Panc1 (cell line): ENCODE measurements at regions not wholly inside any gene's neighbourhood (a gene's known extent, or its start where the extent isn't known, plus 50 kb on each side); places are given as distances from the start of the nearest gene placed in this dataset.

Source experiments
- ATAC-seq: fragments of 200-7000 bp; cut with Tn5 transposase; 2 replicates; pipeline ENCODE4 v1.9.1; 2020; ENCODE audit warnings: mild to moderate bottlenecking, moderate library complexity
- BruUV-seq: library from RNA; stranded (reverse); fragments of 400-500 nt; replicated peaks from 2 replicates; lab custom pipeline; 2021; lab: Mats Ljungman, UMichigan
- CTCF ChIA-PET: fragments of 300-600 bp; sonication (Branson Sonifier 250); formaldehyde crosslinking; loops from one replicate; lab custom pipeline; 2022; ENCODE audit warnings: antibody characterized with exemption; lab: Charles Lee
- POLR2A ChIA-PET: fragments of 300-600 bp; sonication (Branson Sonifier 250); formaldehyde crosslinking; loops from one replicate; lab custom pipeline; 2022; ENCODE audit warnings: antibody characterized with exemption; lab: Charles Lee
- DNase-seq: peaks from one replicate; pipeline ENCODE4 v3.0.0-alpha.2; 2010; ENCODE audit warnings: low read depth, low spot score
- H3K27ac ChIP-seq: 2 replicates; pipeline ENCODE4 v1.5.1; 2011; ENCODE audit warnings: mild to moderate bottlenecking, low read length, inconsistent platforms
- H3K27me3 ChIP-seq: fragments of 200-500 bp; sonication (Bioruptor generic); 2 replicates; pipeline ENCODE4 v1.6.0; 2014; ENCODE audit warnings: low read length, inconsistent platforms; ENCODE audit not compliant: control insufficient read depth, insufficient read depth
- H3K36me3 ChIP-seq: fragments of 200-500 bp; sonication (Bioruptor generic); 2 replicates; pipeline ENCODE4 v1.5.1; 2014; ENCODE audit warnings: inconsistent platforms, mild to moderate bottlenecking, low read length, moderate library complexity; ENCODE audit not compliant: control insufficient read depth, insufficient read depth
- H3K4me1 ChIP-seq: 2 replicates; pipeline ENCODE4 v1.5.1; 2011; ENCODE audit warnings: inconsistent platforms, mild to moderate bottlenecking, low read length, moderate library complexity; ENCODE audit not compliant: control insufficient read depth, insufficient read depth
- H3K4me3 ChIP-seq, 2 experiments: 2 replicates each; pipeline ENCODE4 v1.5.1; 2011 to 2012; ENCODE audit warnings: low read depth in 2 of 2, low read length in 2 of 2, mild to moderate bottlenecking in 2 of 2, inconsistent platforms in 1 of 2, moderate library complexity in 1 of 2
- H3K9me3 ChIP-seq: fragments of 200-500 bp; sonication (Bioruptor generic); 2 replicates; pipeline ENCODE4 v1.5.1; 2014; ENCODE audit warnings: low read depth, mild to moderate bottlenecking, inconsistent platforms, low read length, moderate library complexity; ENCODE audit not compliant: control insufficient read depth, insufficient read depth
- POLR2AphosphoS5 ChIP-seq: IDR thresholded peaks from 2 replicates; pipeline ENCODE4 v1.6.1; 2012; ENCODE audit warnings: mild to moderate bottlenecking, low read depth, low read length, moderate library complexity
- REST ChIP-seq, 2 experiments: IDR thresholded peaks; 2 replicates each; pipeline ENCODE4 v1.6.1; 2011 to 2012; ENCODE audit warnings: low read depth in 2 of 2, control low read depth in 1 of 2, low read length in 1 of 2, mild to moderate bottlenecking in 1 of 2, moderate library complexity in 1 of 2; ENCODE audit not compliant: insufficient read depth in 1 of 2
- SIN3A ChIP-seq: IDR thresholded peaks from 2 replicates; pipeline ENCODE4 v1.6.1; 2012; ENCODE audit warnings: low read depth, mild to moderate bottlenecking, low read length, moderate library complexity, borderline replicate concordance; ENCODE audit not compliant: insufficient read depth
- TCF7L2 ChIP-seq: IDR thresholded peaks from 2 replicates; pipeline ENCODE4 v1.6.1; 2011; ENCODE audit warnings: mild to moderate bottlenecking, low read depth, low read length, inconsistent platforms
- in situ Hi-C: cut with HindIII; loops from 2 replicates; pipeline ENCODE4 v1.10.0; 2016; ENCODE audit warnings: low sequenced_read_pairs, low pct_unique_long_range_greater_than_20kb
- intact Hi-C: fragments of 100-400 bp; cut with micrococcal nuclease; formaldehyde crosslinking; loops from one replicate; pipeline ENCODE4 v1.10.0; 2022; ENCODE audit not compliant: unreplicated experiment
- TF ChIP-seq, protein P1 (sequence below): fragments of 450-650 bp; IDR thresholded peaks from 2 replicates; pipeline ENCODE4 v1.5.1; 2017; ENCODE audit warnings: mild to moderate bottlenecking

- CTCF ChIA-PET, result no interaction called here
- no peak for TF ChIP-seq SIN3A
- TF ChIP-seq REST (IDR thresholded peaks at IDR 0.05; ENCODE audit: insufficient read depth in 1 of 2, low read depth in 2 of 2, low read length in 1 of 2), result no peak
- no peak for TF ChIP-seq POLR2AphosphoS5
- TF ChIP-seq TCF7L2, result no peak
- TF ChIP-seq, protein P1, sequence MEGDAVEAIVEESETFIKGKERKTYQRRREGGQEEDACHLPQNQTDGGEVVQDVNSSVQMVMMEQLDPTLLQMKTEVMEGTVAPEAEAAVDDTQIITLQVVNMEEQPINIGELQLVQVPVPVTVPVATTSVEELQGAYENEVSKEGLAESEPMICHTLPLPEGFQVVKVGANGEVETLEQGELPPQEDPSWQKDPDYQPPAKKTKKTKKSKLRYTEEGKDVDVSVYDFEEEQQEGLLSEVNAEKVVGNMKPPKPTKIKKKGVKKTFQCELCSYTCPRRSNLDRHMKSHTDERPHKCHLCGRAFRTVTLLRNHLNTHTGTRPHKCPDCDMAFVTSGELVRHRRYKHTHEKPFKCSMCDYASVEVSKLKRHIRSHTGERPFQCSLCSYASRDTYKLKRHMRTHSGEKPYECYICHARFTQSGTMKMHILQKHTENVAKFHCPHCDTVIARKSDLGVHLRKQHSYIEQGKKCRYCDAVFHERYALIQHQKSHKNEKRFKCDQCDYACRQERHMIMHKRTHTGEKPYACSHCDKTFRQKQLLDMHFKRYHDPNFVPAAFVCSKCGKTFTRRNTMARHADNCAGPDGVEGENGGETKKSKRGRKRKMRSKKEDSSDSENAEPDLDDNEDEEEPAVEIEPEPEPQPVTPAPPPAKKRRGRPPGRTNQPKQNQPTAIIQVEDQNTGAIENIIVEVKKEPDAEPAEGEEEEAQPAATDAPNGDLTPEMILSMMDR, result no peak
- Histone ChIP-seq H3K9me3 (no peaks in the 10 kb centered on the region), H3K4me1 (no peaks in the 10 kb centered on the region), H3K27me3 (no peaks in the 10 kb centered on the region), H3K27ac (no peak overlapping the region), H3K4me3 (no peak overlapping the region), H3K36me3 (no peaks in the 10 kb centered on the region)
- no peak for DNase-seq
- no peak for ATAC-seq
- BruUV-seq, result no TSS peak
- in situ Hi-C loops (no loop called here), intact Hi-C loops (no loop called here)
- POLR2A ChIA-PET, result no interaction called here
Measured at GRCh38 chr6:51552435-51552834, 535.0 kb downstream of the PKHD1 start.

- POLR2A ChIA-PET, result no interaction called here
- no peak overlapping the region for H3K27ac ChIP-seq
- BruUV-seq, result no TSS peak
- H3K36me3 ChIP-seq, result no peaks in the 10 kb centered on the region
- no peaks in the 10 kb centered on the region for H3K27me3 ChIP-seq
- no peak for DNase-seq
- in situ Hi-C loops (no loop called here), intact Hi-C loops (no loop called here)
- TF ChIP-seq TCF7L2 (no peak), POLR2AphosphoS5 (no peak), SIN3A (no peak), REST (IDR thresholded peaks at IDR 0.05; ENCODE audit: insufficient read depth in 1 of 2, low read depth in 2 of 2, low read length in 1 of 2) (no peak)
- TF ChIP-seq, protein P1, result no peak
- no peaks in the 10 kb centered on the region for H3K4me1 ChIP-seq
- CTCF ChIA-PET, result no interaction called here
- no peak overlapping the region for H3K4me3 ChIP-seq
- no peaks in the 10 kb centered on the region for H3K9me3 ChIP-seq
- ATAC-seq, result no peak
Measured at GRCh38 chr6:51553246-51554015, 534.0 kb downstream of the PKHD1 start.
